ENCODE measurements at regions not wholly inside any gene's neighbourhood (a gene's known extent, or its start where the extent isn't known, plus 50 kb on each side); places are given as distances from the start of the nearest gene placed in this dataset.

DNA sequence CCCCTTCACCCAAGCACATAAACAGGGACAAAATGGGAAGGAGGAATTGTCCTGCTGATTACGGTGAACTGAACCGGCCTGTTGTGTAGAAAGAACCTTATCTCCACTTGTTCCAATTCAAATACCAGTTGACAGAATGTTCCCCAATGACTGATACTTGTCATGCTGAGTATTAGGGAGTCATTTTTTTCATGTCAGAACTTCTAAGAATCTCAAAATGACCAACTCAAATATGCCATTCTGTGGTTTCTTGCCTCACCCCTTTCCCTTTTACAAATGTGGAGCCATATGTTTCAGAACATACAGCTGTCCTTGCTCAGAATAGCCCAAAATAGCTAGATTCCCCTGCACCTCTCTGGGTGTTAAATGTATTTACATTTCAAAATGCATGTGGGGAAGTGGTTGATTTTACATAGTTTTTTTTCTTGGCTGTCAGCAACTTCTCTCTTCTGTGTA is 405.9 kb upstream of the TBL1XR1 start:
- Histone ChIP-seq H3K4me1 (ENCODE audit: insufficient read depth, low read length) (peaks cover 23% of the 10 kb centered on the region), H3K4me3 (ENCODE audit: low read length) (no peak overlapping the region), H3K27ac (ENCODE audit: low read depth in 1 of 2, low read length in 2 of 2) (no peak overlapping the region), H3K36me3 (ENCODE audit: insufficient read depth, low read length) (no peaks in the 10 kb centered on the region), H3K27me3 (ENCODE audit: control insufficient read depth in 1 of 2, insufficient read depth in 2 of 2, low read length in 2 of 2) (no peaks in the 10 kb centered on the region), H3K9me3 (ENCODE audit: control insufficient read depth in 1 of 2, insufficient read depth in 1 of 2, low read length in 2 of 2) (no peaks in the 10 kb centered on the region)
- Mint-ChIP-seq H3K4me1 (ENCODE audit: low read depth) (peaks cover 66% of the 10 kb centered on the region), H3K4me3 (no peak overlapping the region), H3K9me3 (peaks cover 3% of the 10 kb centered on the region), H3K36me3 (ENCODE audit: low read depth) (no peaks in the 10 kb centered on the region), H3K27ac (no peak overlapping the region), H3K27me3 (no peaks in the 10 kb centered on the region)
- intact Hi-C loops (cut with DNase I, micrococcal nuclease) = loop anchor here in 1 of 2 experiments (5.0 kb wide), 2 partner anchors 39 to 61 kb away; no protein-coding TSS in a partner anchor
- DNase-seq (no peak), ATAC-seq (ENCODE audit: poor library complexity) (no peak)
- ChIA-PET CTCF (no interaction called here), POLR2A (no interaction called here)
- TF ChIP-seq, protein P1, sequence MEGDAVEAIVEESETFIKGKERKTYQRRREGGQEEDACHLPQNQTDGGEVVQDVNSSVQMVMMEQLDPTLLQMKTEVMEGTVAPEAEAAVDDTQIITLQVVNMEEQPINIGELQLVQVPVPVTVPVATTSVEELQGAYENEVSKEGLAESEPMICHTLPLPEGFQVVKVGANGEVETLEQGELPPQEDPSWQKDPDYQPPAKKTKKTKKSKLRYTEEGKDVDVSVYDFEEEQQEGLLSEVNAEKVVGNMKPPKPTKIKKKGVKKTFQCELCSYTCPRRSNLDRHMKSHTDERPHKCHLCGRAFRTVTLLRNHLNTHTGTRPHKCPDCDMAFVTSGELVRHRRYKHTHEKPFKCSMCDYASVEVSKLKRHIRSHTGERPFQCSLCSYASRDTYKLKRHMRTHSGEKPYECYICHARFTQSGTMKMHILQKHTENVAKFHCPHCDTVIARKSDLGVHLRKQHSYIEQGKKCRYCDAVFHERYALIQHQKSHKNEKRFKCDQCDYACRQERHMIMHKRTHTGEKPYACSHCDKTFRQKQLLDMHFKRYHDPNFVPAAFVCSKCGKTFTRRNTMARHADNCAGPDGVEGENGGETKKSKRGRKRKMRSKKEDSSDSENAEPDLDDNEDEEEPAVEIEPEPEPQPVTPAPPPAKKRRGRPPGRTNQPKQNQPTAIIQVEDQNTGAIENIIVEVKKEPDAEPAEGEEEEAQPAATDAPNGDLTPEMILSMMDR (IDR thresholded peaks at IDR 0.05) = no peak

DNA sequence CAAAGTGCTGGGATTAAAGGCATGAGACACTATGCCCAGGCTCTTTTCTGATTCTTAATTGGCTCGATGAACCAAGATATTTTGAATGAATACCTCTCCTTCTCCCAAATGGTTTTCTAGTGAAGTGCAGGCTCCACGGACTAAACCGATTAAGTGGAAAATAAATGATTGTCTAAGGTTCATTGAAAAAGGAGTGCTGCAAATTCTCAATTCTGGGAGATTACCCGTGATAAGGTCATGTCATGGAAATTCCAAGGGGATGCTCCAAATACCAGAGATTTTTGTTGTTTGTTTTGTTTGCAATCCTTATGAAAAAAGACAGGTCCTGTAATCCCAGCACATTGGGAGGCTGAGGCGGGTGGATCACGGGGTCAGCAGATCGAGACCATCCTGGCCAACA is 406.9 kb upstream of the TBL1XR1 start:
- Mint-ChIP-seq H3K27ac (no peak overlapping the region), H3K9me3 (peaks cover 3% of the 10 kb centered on the region), H3K4me1 (ENCODE audit: low read depth) (peaks cover 56% of the 10 kb centered on the region), H3K36me3 (ENCODE audit: low read depth) (no peaks in the 10 kb centered on the region), H3K27me3 (no peaks in the 10 kb centered on the region), H3K4me3 (no peak overlapping the region)
- ChIA-PET CTCF (no interaction called here), POLR2A (no interaction called here)
- intact Hi-C loops (cut with DNase I, micrococcal nuclease) = loop anchor here in 1 of 2 experiments (5.0 kb wide), 2 partner anchors 38 to 62 kb away; no protein-coding TSS in a partner anchor
- Histone ChIP-seq H3K27ac (ENCODE audit: low read depth in 1 of 2, low read length in 2 of 2) (no peak overlapping the region), H3K9me3 (ENCODE audit: control insufficient read depth in 1 of 2, insufficient read depth in 1 of 2, low read length in 2 of 2) (no peaks in the 10 kb centered on the region), H3K4me1 (ENCODE audit: insufficient read depth, low read length) (peaks cover 14% of the 10 kb centered on the region), H3K4me3 (ENCODE audit: low read length) (no peak overlapping the region), H3K27me3 (ENCODE audit: control insufficient read depth in 1 of 2, insufficient read depth in 2 of 2, low read length in 2 of 2) (no peaks in the 10 kb centered on the region), H3K36me3 (ENCODE audit: insufficient read depth, low read length) (no peaks in the 10 kb centered on the region)
- no peak for ATAC-seq (ENCODE audit: poor library complexity)
- TF ChIP-seq, protein P1 (IDR thresholded peaks at IDR 0.05) = no peak
- DNase-seq = no peak

DNA sequence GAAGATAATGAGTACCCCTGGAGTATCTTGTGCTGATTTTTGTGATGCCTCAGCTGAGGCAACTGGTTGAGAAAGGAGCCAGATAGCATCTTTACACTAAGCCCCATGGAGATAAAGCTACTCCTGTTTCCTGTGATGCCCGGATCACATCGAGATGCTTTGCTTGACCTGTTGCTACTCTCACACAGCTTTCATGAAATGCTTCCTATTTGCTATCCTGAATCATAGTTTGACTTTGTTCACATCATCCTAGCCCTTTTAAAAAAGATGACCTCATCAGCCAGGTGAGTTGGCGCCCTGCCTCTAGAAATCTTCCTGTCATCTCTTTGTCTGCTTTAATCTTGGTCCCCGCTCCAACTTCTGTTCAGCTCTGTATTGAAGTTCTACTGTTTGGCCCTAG is 409.6 kb upstream of the TBL1XR1 start:
- peaks cover 3% of the 10 kb centered on the region for H3K9me3 Mint-ChIP-seq
- CTCF ChIA-PET = no interaction called here
- intact Hi-C loops (cut with DNase I, micrococcal nuclease) = no loop called here
- Histone ChIP-seq H3K4me1 (ENCODE audit: insufficient read depth, low read length) (peaks cover 5% of the 10 kb centered on the region), H3K27me3 (ENCODE audit: control insufficient read depth in 1 of 2, insufficient read depth in 2 of 2, low read length in 2 of 2) (no peaks in the 10 kb centered on the region), H3K9me3 (ENCODE audit: control insufficient read depth in 1 of 2, insufficient read depth in 1 of 2, low read length in 2 of 2) (no peaks in the 10 kb centered on the region), H3K4me3 (ENCODE audit: low read length) (no peak overlapping the region), H3K36me3 (ENCODE audit: insufficient read depth, low read length) (no peaks in the 10 kb centered on the region), H3K27ac (ENCODE audit: low read depth in 1 of 2, low read length in 2 of 2) (no peak overlapping the region)
- DNase-seq (peak in 1 of 14 experiments; percentile 34), ATAC-seq (ENCODE audit: poor library complexity) (no peak)
- no peak overlapping the region for H3K4me3 Mint-ChIP-seq
- TF ChIP-seq, protein P1 (IDR thresholded peaks at IDR 0.05) = no peak
- POLR2A ChIA-PET = interaction anchor here (0.8 to 1.3 kb wide), 5 partner anchors 9 to 410 kb away, joined by 3 to 16 read pairs (median 3); no protein-coding TSS in a partner anchor
- no peak overlapping the region for H3K27ac Mint-ChIP-seq
- no peaks in the 10 kb centered on the region for H3K36me3 Mint-ChIP-seq (ENCODE audit: low read depth)
- H3K4me1 Mint-ChIP-seq (ENCODE audit: low read depth) = peaks cover 48% of the 10 kb centered on the region
- no peaks in the 10 kb centered on the region for H3K27me3 Mint-ChIP-seq
